GM12874 (cell line): ENCODE measurements at regions not wholly inside any gene's neighbourhood (a gene's known extent, or its start where the extent isn't known, plus 50 kb on each side); places are given as distances from the start of the nearest gene placed in this dataset.

Experiments used
- CTCF ChIP-seq: IDR thresholded peaks from 2 replicates; pipeline ENCODE4 v1.5.1; 2011; ENCODE audit warnings: low read depth, mild to moderate bottlenecking, control low read depth, low read length, moderate library complexity; ENCODE audit not compliant: insufficient read depth

GRCh38 chr17:14997290-14997689 lies 267.8 kb downstream of the PMP22 start:
- TF ChIP-seq CTCF, result no peak

GRCh38 chr17:14986127-14986526 lies 279.0 kb downstream of the PMP22 start:
- no peak for TF ChIP-seq CTCF

- no peak for TF ChIP-seq CTCF
Measured at GRCh38 chr17:14972844-14973243, 292.3 kb downstream of the PMP22 start.

- no peak for TF ChIP-seq CTCF
Measured at GRCh38 chr17:14971054-14971453, 294.1 kb downstream of the PMP22 start.

- TF ChIP-seq CTCF, result no peak
Measured at GRCh38 chr17:14959106-14959648, 305.9 kb downstream of the PMP22 start.

- TF ChIP-seq CTCF, result no peak
Measured at GRCh38 chr17:14953405-14953804, 311.7 kb downstream of the PMP22 start.

- no peak for TF ChIP-seq CTCF
Measured at GRCh38 chr17:14950686-14951085, 314.4 kb downstream of the PMP22 start.
